K562 (cell line): ENCODE measurements at regions not wholly inside any gene's neighbourhood (a gene's known extent, or its start where the extent isn't known, plus 50 kb on each side); places are given as distances from the start of the nearest gene placed in this dataset.

Experiments
- ATF2 ChIP-seq: sonication (generic); formaldehyde crosslinking; IDR thresholded peaks from 2 replicates; pipeline ENCODE4 v1.8.1; 2022; ENCODE audit warnings: missing genetic modification reagents
- CTCF ChIP-seq, 3 experiments: IDR thresholded peaks in 2 of 3; conservative IDR thresholded peaks in 1 of 3; 2 replicates each; pipeline ENCODE4 v1.5.1; 2011 to 2012; ENCODE audit warnings: low read length in 3 of 3, mild to moderate bottlenecking in 3 of 3, control low read depth in 2 of 3, improper control_type of control experiment in 1 of 3, inconsistent platforms in 1 of 3, low read depth in 1 of 3, mixed read lengths in 1 of 3, moderate library complexity in 1 of 3; ENCODE audit not compliant: insufficient read depth in 2 of 3
- MEF2D ChIP-seq: conservative IDR thresholded peaks from 2 replicates; pipeline ENCODE4 v1.6.1; 2016; ENCODE audit warnings: low read depth, missing genetic modification characterization, missing compliant biosample characterization
- MXI1 ChIP-seq: IDR thresholded peaks from 2 replicates; pipeline ENCODE4 v1.6.1; 2011; ENCODE audit warnings: low read depth, mild to moderate bottlenecking, improper control_type of control experiment, low read length
- POLR2A ChIP-seq: fragments of 450-650 bp; conservative IDR thresholded peaks from 2 replicates; pipeline ENCODE4 v1.6.1; 2016
- RFX5 ChIP-seq: IDR thresholded peaks from 2 replicates; pipeline ENCODE4 v1.6.1; 2011; ENCODE audit warnings: low read depth, mild to moderate bottlenecking, improper control_type of control experiment, low read length

- TF ChIP-seq MXI1 (no peak), MEF2D (tag) (no peak), CTCF (IDR thresholded peaks at IDR 0.05 in 2 of 3, conservative IDR thresholded peaks at IDR 0.05 in 1 of 3; ENCODE audit: insufficient read depth in 2 of 3, low read depth in 1 of 3, low read length in 3 of 3) (no peak), ATF2 (CRISPR knock-in tag) (no peak), RFX5 (no peak), POLR2A (no peak)
These were observed 513.7 kb downstream of the CDK5RAP2 start for GRCh38 chr9:120066315-120066714.
